A204.1 (cell line): ENCODE measurements at regions not wholly inside any gene's neighbourhood (a gene's known extent, or its start where the extent isn't known, plus 50 kb on each side); places are given as distances from the start of the nearest gene placed in this dataset.

Experiments used
- FAIRE-seq: peaks from 2 replicates; lab custom pipeline; 2012; peaks lifted over from hg19 to GRCh38; lab: Jason Lieb, UNC

- FAIRE-seq = no peak
Measured at GRCh38 chr15:31839388-31839787, 190.9 kb upstream of the CHRNA7 start.

GRCh38 chr15:31840849-31841476 lies 189.4 kb upstream of the CHRNA7 start:
- no peak for FAIRE-seq

- FAIRE-seq = no peak
Measured at GRCh38 chr15:31842532-31843195, 187.7 kb upstream of the CHRNA7 start.

GRCh38 chr15:31843426-31844055 lies 186.8 kb upstream of the CHRNA7 start:
- FAIRE-seq = no peak

- FAIRE-seq = no peak
Measured at GRCh38 chr15:31845791-31846190, 184.5 kb upstream of the CHRNA7 start.

GRCh38 chr15:31847961-31848360 lies 182.4 kb upstream of the CHRNA7 start:
- no peak for FAIRE-seq

- no peak for FAIRE-seq
Measured at GRCh38 chr15:31848621-31849020, 181.7 kb upstream of the CHRNA7 start.

- no peak for FAIRE-seq
Measured at GRCh38 chr15:31852933-31853799, 177.1 kb upstream of the CHRNA7 start.

GRCh38 chr15:31856581-31856980 lies 173.7 kb upstream of the CHRNA7 start:
- FAIRE-seq = no peak

- FAIRE-seq = no peak
Measured at GRCh38 chr15:31857194-31857593, 173.1 kb upstream of the CHRNA7 start.

- FAIRE-seq = no peak
Measured at GRCh38 chr15:31858026-31858425, 172.3 kb upstream of the CHRNA7 start.

- FAIRE-seq = no peak
Measured at GRCh38 chr15:31866248-31866647, 164.1 kb upstream of the CHRNA7 start.

GRCh38 chr15:31867536-31868442 lies 162.5 kb upstream of the CHRNA7 start:
- no peak for FAIRE-seq

- FAIRE-seq = no peak
Measured at GRCh38 chr15:31869686-31870307, 160.5 kb upstream of the CHRNA7 start.

GRCh38 chr15:31870328-31871165 lies 159.8 kb upstream of the CHRNA7 start, which contains the start of gene OTUD7A:
OTUD7A (minus strand) TSS chr15:31870673.
- no peak for FAIRE-seq

- no peak for FAIRE-seq
Measured at GRCh38 chr15:31871166-31871886, 159.0 kb upstream of the CHRNA7 start.

- FAIRE-seq = no peak
Measured at GRCh38 chr15:31871887-31872281, 158.4 kb upstream of the CHRNA7 start.

- no peak for FAIRE-seq
Measured at GRCh38 chr15:31887246-31887645, 143.1 kb upstream of the CHRNA7 start.

GRCh38 chr15:31892513-31892912 lies 137.8 kb upstream of the CHRNA7 start:
- peak; percentile 95 for FAIRE-seq
